Left ventricle myocardium inferior (tissue), 1 donor: ENCODE measurements at regions not wholly inside any gene's neighbourhood (a gene's known extent, or its start where the extent isn't known, plus 50 kb on each side); places are given as distances from the start of the nearest gene placed in this dataset.

Source experiments
- DNase-seq: peaks from one replicate; pipeline ENCODE4 v3.0.0-alpha.2; 2020
- H3K27ac ChIP-seq: fragments of 200-600 bp; replicated peaks from 2 replicates; pipeline ENCODE4 v1.8.0; 2021
- H3K27me3 ChIP-seq: fragments of 200-600 bp; 2 replicates; pipeline ENCODE4 v1.8.0; 2021; ENCODE audit warnings: low read depth
- H3K36me3 ChIP-seq: fragments of 200-600 bp; 2 replicates; pipeline ENCODE4 v1.8.0; 2021
- H3K4me1 ChIP-seq: fragments of 200-600 bp; 2 replicates; pipeline ENCODE4 v1.8.0; 2021
- H3K4me3 ChIP-seq: fragments of 200-600 bp; 2 replicates; pipeline ENCODE4 v1.8.0; 2021; ENCODE audit warnings: mild to moderate bottlenecking, moderate library complexity
- H3K9me3 ChIP-seq: fragments of 200-600 bp; replicated peaks from 2 replicates; pipeline ENCODE4 v1.8.0; 2021
- CTCF ChIP-seq: fragments of 200-600 bp; IDR thresholded peaks from 2 replicates; pipeline ENCODE4 v1.8.0; 2021; ENCODE audit warnings: antibody characterized with exemption, mild to moderate bottlenecking, borderline replicate concordance
- intact Hi-C: fragments of 100-400 bp; cut with micrococcal nuclease; formaldehyde crosslinking; loops from one replicate; pipeline ENCODE4 v1.11.0; 2022
- donor health status: DM: no; HTN: yes; CAD: no; lungs with severe emphysema.

- H3K4me1 ChIP-seq: no peaks in the 10 kb centered on the region
- H3K27me3 ChIP-seq: no peaks in the 10 kb centered on the region
- no peaks in the 10 kb centered on the region for H3K36me3 ChIP-seq
- no peak overlapping the region for H3K27ac ChIP-seq
- H3K9me3 ChIP-seq: no peaks in the 10 kb centered on the region
- intact Hi-C loops: loop anchor here (5.0 kb wide), 1 partner anchor 231 kb away; no protein-coding TSS in a partner anchor
- TF ChIP-seq CTCF: no peak
- DNase-seq: no peak
- H3K4me3 ChIP-seq: no peak overlapping the region
Measured at GRCh38 chr10:128863411-128863810, 603.6 kb upstream of the MGMT start.

DNA sequence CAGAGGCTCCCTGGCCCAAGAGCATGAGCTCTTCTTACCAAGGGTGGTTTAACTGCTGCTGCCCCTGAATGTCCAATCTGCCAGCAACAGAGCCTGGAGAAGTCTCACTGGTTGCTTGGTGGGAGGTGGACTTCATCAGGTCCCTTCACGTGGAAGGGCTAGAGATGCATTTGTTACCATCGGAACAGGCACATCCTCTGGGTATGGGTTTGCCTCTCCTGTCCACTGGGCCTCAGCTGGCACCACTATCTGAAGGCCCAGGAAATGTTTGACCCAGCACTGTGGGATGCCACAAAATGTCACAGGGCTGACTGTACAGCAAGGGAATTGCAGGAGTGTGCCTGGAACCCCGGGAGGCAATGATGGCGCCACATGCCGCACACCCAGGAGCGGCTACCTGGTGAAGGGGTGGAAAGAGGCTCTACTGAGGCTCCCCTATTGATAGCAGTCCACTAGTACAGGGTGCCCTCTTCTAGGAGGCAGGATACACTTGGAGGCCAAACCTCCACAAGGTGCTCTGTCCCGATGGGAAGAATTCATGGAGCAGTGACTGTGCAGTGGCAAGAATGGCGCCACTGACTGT is 603.1 kb upstream of the MGMT start:
- intact Hi-C loops: loop anchor here (5.0 kb wide), 1 partner anchor 232 kb away; no protein-coding TSS in a partner anchor
- no peaks in the 10 kb centered on the region for H3K36me3 ChIP-seq
- no peak overlapping the region for H3K4me3 ChIP-seq
- H3K4me1 ChIP-seq: peaks cover 3% of the 10 kb centered on the region
- no peak for TF ChIP-seq CTCF
- H3K27me3 ChIP-seq: no peaks in the 10 kb centered on the region
- no peak overlapping the region for H3K27ac ChIP-seq
- no peak for DNase-seq
- no peaks in the 10 kb centered on the region for H3K9me3 ChIP-seq

DNA sequence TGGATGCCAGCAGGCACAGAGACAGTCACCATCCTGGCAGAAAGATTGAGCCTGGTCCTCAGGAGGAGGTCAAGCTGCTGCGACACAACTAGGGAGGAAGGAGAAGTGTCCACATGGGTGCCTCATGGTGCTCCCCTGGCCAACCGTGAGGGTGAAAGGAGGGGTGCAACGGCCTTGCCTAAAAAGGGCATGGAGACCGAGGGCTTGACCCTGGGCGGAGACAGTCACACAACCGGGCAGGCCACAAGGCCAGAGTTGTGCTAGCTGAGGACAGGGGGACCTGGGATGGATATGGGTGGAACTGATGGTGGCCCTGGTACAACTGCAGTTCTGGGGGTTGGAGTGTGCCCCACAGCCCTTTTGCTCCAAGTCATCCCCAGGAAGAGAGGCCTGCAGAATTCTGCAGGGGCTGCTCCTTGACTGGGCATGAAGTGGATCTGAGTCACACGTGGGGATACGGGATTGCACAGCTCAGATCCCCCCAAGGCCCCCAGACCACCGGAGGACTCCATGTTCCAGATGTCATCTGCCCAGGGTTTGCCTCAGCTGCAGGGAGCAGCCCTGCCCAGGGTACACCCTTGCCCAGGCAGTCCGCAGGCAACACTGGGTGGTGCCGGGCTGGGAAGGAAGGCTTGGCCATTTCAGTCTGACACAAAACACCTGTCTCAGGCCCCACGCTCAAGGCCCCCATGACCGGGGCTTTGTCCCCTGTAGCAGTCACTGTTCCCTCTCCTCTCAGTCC is 602.3 kb upstream of the MGMT start:
- TF ChIP-seq CTCF: no peak
- intact Hi-C loops: loop anchor here (5.0 kb wide), 1 partner anchor 232 kb away; no protein-coding TSS in a partner anchor
- peaks cover 6% of the 10 kb centered on the region for H3K4me1 ChIP-seq

DNA sequence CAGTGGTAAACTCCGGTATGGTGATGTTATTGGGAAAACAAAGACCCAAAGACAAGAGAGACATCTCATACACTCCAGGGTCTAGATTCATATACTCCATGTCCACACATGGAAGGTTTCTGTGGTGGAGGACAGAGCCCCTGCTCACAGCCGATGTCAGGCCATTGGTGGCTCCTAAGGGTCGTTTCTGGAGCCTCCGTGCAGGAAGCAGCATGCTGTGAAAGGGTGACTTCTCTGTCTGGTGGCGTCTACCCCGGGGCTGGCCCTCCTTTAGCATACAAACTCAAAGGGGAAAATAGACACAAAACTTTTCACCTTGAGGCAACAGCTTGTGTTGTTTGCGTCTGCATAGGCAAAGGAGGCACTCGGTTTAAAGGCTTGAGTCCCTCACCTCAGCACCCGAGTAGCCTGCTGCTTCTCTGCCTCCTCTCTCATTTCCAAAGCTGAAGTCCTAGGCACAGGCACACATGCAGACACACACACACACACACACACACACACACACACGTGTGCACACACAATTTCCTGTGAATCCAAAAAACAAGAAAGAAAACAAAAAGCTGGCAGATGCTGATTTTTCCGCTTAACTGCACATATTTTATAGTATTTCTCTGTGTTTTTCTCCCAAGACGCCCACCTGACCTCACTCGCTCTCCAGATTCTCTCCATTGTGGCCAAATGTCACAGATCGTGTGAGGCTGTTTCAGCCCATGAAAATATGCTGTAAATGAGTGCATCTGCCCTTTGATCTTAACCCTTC is 601.4 kb upstream of the MGMT start:
- no peak overlapping the region for H3K27ac ChIP-seq
- H3K4me1 ChIP-seq: peaks cover 9% of the 10 kb centered on the region
- no peaks in the 10 kb centered on the region for H3K27me3 ChIP-seq
- no peak for TF ChIP-seq CTCF
- H3K4me3 ChIP-seq: no peak overlapping the region
- H3K36me3 ChIP-seq: no peaks in the 10 kb centered on the region
- no peaks in the 10 kb centered on the region for H3K9me3 ChIP-seq
- intact Hi-C loops: no loop called here
- DNase-seq: no peak

More for the DNA sequence above, 602.3 kb upstream of the MGMT start:
- H3K4me3 ChIP-seq: no peak overlapping the region
- no peak overlapping the region for H3K27ac ChIP-seq
- H3K27me3 ChIP-seq: no peaks in the 10 kb centered on the region
- DNase-seq: no peak
- H3K9me3 ChIP-seq: no peaks in the 10 kb centered on the region
- H3K36me3 ChIP-seq: no peaks in the 10 kb centered on the region

- no peaks in the 10 kb centered on the region for H3K27me3 ChIP-seq
- DNase-seq: no peak
- peaks cover 18% of the 10 kb centered on the region for H3K4me1 ChIP-seq
- no peak overlapping the region for H3K27ac ChIP-seq
- no peaks in the 10 kb centered on the region for H3K36me3 ChIP-seq
- no peak for TF ChIP-seq CTCF
- no peak overlapping the region for H3K4me3 ChIP-seq
- H3K9me3 ChIP-seq: no peaks in the 10 kb centered on the region
- intact Hi-C loops: no loop called here
Measured at GRCh38 chr10:128866551-128866950, 600.5 kb upstream of the MGMT start.
